SK-N-SH (cell line): ENCODE measurements at regions not wholly inside any gene's neighbourhood (a gene's known extent, or its start where the extent isn't known, plus 50 kb on each side); places are given as distances from the start of the nearest gene placed in this dataset.

Experiments
- CHD2 ChIP-seq: fragments of 150-350 bp; IDR thresholded peaks from 2 replicates; pipeline ENCODE4 v1.6.1; 2018; ENCODE audit warnings: low read length; ENCODE audit not compliant: partially characterized antibody
- EP300 ChIP-seq, 2 experiments: IDR thresholded peaks; 2 replicates each; pipeline versions ENCODE4 v1.4.0 to v1.6.1; 2012; ENCODE audit warnings: borderline replicate concordance in 1 of 2, low read depth in 1 of 2, low read length in 1 of 2
- EZH2phosphoT487 ChIP-seq: fragments of 200-600 bp; sonication (generic); IDR thresholded peaks from 2 replicates; pipeline ENCODE4 v1.6.1; 2017; ENCODE audit warnings: low read depth, mixed run types, mild to moderate bottlenecking, antibody characterized with exemption, moderate library complexity, borderline replicate concordance
- FOXJ3 ChIP-seq: sonication (generic); formaldehyde crosslinking; IDR thresholded peaks from 2 replicates; pipeline ENCODE4 v1.5.1; 2020; ENCODE audit warnings: mild to moderate bottlenecking, missing genetic modification reagents
- GATA2 ChIP-seq: sonication (generic); formaldehyde crosslinking; IDR thresholded peaks from 2 replicates; pipeline ENCODE4 v1.5.0; 2020; ENCODE audit warnings: mild to moderate bottlenecking, missing genetic modification reagents
- MAX ChIP-seq: IDR thresholded peaks from 2 replicates; pipeline ENCODE4 v1.4.0; 2012; ENCODE audit warnings: low read depth
- MXI1 ChIP-seq: IDR thresholded peaks from 2 replicates; pipeline ENCODE4 v1.6.1; 2012; ENCODE audit warnings: mild to moderate bottlenecking, low read depth, low read length, improper control_type of control experiment
- NRF1 ChIP-seq: IDR thresholded peaks from 2 replicates; pipeline ENCODE4 v1.6.1; 2012; ENCODE audit warnings: low read depth, mild to moderate bottlenecking, low read length
- POLR2AphosphoS5 ChIP-seq: IDR thresholded peaks from 2 replicates; pipeline ENCODE4 v1.6.1; 2012; ENCODE audit warnings: low read depth, low read length
- RAD21 ChIP-seq: IDR thresholded peaks from 2 replicates; pipeline ENCODE4 v1.6.1; 2012; ENCODE audit warnings: mild to moderate bottlenecking, low read length
- TCF12 ChIP-seq: IDR thresholded peaks from 2 replicates; pipeline ENCODE4 v1.4.0; 2012
- TF ChIP-seq, protein P1 (sequence below): fragments of 200-600 bp; sonication (generic); IDR thresholded peaks from 2 replicates; pipeline ENCODE4 v1.6.1; 2017; ENCODE audit warnings: antibody characterized with exemption, mild to moderate bottlenecking, moderate library complexity
- TF ChIP-seq, protein P2 (sequence below): IDR thresholded peaks from 2 replicates; pipeline ENCODE4 v1.6.1; 2012; ENCODE audit warnings: mild to moderate bottlenecking, low read depth, low read length, moderate library complexity

DNA sequence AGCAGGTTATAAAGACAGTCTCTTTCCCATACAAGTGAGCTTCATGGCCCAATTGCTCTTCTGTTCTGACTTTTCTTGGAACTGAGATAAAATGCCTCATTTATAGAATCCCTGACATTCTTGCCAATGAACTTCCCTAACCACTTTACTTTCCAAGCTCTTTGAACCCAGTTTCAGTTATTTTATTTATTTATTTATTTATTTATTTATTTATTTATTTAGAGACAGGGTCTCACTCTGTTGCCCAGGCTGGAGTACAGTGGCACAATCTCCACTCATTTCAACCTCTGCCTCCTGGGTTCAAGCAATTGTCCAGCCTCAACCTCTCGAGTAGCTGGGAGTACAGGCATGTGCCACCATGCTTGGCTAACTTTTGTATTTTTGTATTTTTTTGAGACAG is 138.5 kb upstream of the ZNF184 start:
- TF ChIP-seq, protein P1, sequence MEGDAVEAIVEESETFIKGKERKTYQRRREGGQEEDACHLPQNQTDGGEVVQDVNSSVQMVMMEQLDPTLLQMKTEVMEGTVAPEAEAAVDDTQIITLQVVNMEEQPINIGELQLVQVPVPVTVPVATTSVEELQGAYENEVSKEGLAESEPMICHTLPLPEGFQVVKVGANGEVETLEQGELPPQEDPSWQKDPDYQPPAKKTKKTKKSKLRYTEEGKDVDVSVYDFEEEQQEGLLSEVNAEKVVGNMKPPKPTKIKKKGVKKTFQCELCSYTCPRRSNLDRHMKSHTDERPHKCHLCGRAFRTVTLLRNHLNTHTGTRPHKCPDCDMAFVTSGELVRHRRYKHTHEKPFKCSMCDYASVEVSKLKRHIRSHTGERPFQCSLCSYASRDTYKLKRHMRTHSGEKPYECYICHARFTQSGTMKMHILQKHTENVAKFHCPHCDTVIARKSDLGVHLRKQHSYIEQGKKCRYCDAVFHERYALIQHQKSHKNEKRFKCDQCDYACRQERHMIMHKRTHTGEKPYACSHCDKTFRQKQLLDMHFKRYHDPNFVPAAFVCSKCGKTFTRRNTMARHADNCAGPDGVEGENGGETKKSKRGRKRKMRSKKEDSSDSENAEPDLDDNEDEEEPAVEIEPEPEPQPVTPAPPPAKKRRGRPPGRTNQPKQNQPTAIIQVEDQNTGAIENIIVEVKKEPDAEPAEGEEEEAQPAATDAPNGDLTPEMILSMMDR, result no peak
- TF ChIP-seq EP300 (IDR thresholded peaks at IDR 0.05; ENCODE audit: borderline replicate concordance in 1 of 2, low read depth in 1 of 2, low read length in 1 of 2) (no peak), TCF12 (no peak), NRF1 (no peak), MAX (no peak), RAD21 (no peak), MXI1 (no peak), EZH2phosphoT487 (no peak), POLR2AphosphoS5 (no peak), CHD2 (no peak), GATA2 (CRISPR knock-in tag) (no peak), FOXJ3 (CRISPR knock-in tag) (no peak)
- TF ChIP-seq, protein P2, sequence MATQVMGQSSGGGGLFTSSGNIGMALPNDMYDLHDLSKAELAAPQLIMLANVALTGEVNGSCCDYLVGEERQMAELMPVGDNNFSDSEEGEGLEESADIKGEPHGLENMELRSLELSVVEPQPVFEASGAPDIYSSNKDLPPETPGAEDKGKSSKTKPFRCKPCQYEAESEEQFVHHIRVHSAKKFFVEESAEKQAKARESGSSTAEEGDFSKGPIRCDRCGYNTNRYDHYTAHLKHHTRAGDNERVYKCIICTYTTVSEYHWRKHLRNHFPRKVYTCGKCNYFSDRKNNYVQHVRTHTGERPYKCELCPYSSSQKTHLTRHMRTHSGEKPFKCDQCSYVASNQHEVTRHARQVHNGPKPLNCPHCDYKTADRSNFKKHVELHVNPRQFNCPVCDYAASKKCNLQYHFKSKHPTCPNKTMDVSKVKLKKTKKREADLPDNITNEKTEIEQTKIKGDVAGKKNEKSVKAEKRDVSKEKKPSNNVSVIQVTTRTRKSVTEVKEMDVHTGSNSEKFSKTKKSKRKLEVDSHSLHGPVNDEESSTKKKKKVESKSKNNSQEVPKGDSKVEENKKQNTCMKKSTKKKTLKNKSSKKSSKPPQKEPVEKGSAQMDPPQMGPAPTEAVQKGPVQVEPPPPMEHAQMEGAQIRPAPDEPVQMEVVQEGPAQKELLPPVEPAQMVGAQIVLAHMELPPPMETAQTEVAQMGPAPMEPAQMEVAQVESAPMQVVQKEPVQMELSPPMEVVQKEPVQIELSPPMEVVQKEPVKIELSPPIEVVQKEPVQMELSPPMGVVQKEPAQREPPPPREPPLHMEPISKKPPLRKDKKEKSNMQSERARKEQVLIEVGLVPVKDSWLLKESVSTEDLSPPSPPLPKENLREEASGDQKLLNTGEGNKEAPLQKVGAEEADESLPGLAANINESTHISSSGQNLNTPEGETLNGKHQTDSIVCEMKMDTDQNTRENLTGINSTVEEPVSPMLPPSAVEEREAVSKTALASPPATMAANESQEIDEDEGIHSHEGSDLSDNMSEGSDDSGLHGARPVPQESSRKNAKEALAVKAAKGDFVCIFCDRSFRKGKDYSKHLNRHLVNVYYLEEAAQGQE, result no peak
